Sigmoid colon (tissue), 6 donors: ENCODE measurements at regions not wholly inside any gene's neighbourhood (a gene's known extent, or its start where the extent isn't known, plus 50 kb on each side); places are given as distances from the start of the nearest gene placed in this dataset.

Source experiments
- DNase-seq: peaks from one replicate; pipeline ENCODE4 v3.0.0-alpha.2; 2019
- H3K27ac ChIP-seq, 4 donors: fragments of 200-600 bp; sonication (generic); one replicate each; pipeline ENCODE4 v1.5.1; 2016 to 2019; ENCODE audit warnings: mild to moderate bottlenecking in 1 of 4
- H3K27me3 ChIP-seq, 3 donors: fragments of 200-600 bp; sonication (generic); one replicate each; pipeline ENCODE4 v1.5.1; 2019; ENCODE audit warnings: mild to moderate bottlenecking in 1 of 3
- H3K36me3 ChIP-seq, 4 donors: fragments of 200-600 bp; sonication (generic); one replicate each; pipeline ENCODE4 v1.5.1; 2016 to 2019
- H3K4me1 ChIP-seq, 4 donors: fragments of 200-600 bp; sonication (generic); one replicate each; pipeline ENCODE4 v1.5.1; 2017 to 2019
- H3K4me3 ChIP-seq, 4 donors: fragments of 200-600 bp; sonication (generic); one replicate each; pipeline ENCODE4 v1.5.1; 2017 to 2019; ENCODE audit warnings: mild to moderate bottlenecking in 2 of 4, moderate library complexity in 1 of 4
- H3K9me3 ChIP-seq, 4 donors: fragments of 200-600 bp in 3 of 4; sonication (generic) in 3 of 4; one replicate each; pipeline versions ENCODE4 v1.5.1 to v1.6.1; 2013 to 2019
- EP300 ChIP-seq, 4 donors: sonication (generic); formaldehyde crosslinking; IDR thresholded peaks; one replicate each; pipeline ENCODE4 v1.6.1; 2017; ENCODE audit warnings: antibody characterized with exemption in 4 of 4
- POLR2A ChIP-seq, 2 donors: fragments of 450-650 bp; IDR thresholded peaks; one replicate each; pipeline ENCODE4 v1.6.1; 2016; ENCODE audit warnings: antibody characterized with exemption in 2 of 2, mild to moderate bottlenecking in 2 of 2, moderate library complexity in 2 of 2
- POLR2AphosphoS5 ChIP-seq, 4 donors: sonication (generic); formaldehyde crosslinking; IDR thresholded peaks; one replicate each; pipeline ENCODE4 v1.6.1; 2017; ENCODE audit warnings: antibody characterized with exemption in 4 of 4
- WGBS, 2 donors: extraction: QIAGEN DNeasy Blood & Tissue Kit; methylation state at CpG; one replicate each; pipeline ENCODE4 v1.1.7; 2013; 5-methylcytosine and 5-hydroxymethylcytosine counted together
- intact Hi-C: fragments of 100-400 bp; cut with DNase I; formaldehyde crosslinking; loops from one replicate; pipeline ENCODE4 v1.15.1; 2023
- TF ChIP-seq, protein P1 (sequence below), 4 experiments: fragments of 450-650 bp in 3 of 4; fragments of 200-600 bp in 1 of 4; IDR thresholded peaks; one replicate each; pipeline ENCODE4 v1.5.1; 2016 to 2019; ENCODE audit warnings: antibody characterized with exemption in 4 of 4, mild to moderate bottlenecking in 3 of 4, moderate library complexity in 2 of 4
- donor health status: healthy with polysubstance abuse.
- donor health status: healthy.

DNA sequence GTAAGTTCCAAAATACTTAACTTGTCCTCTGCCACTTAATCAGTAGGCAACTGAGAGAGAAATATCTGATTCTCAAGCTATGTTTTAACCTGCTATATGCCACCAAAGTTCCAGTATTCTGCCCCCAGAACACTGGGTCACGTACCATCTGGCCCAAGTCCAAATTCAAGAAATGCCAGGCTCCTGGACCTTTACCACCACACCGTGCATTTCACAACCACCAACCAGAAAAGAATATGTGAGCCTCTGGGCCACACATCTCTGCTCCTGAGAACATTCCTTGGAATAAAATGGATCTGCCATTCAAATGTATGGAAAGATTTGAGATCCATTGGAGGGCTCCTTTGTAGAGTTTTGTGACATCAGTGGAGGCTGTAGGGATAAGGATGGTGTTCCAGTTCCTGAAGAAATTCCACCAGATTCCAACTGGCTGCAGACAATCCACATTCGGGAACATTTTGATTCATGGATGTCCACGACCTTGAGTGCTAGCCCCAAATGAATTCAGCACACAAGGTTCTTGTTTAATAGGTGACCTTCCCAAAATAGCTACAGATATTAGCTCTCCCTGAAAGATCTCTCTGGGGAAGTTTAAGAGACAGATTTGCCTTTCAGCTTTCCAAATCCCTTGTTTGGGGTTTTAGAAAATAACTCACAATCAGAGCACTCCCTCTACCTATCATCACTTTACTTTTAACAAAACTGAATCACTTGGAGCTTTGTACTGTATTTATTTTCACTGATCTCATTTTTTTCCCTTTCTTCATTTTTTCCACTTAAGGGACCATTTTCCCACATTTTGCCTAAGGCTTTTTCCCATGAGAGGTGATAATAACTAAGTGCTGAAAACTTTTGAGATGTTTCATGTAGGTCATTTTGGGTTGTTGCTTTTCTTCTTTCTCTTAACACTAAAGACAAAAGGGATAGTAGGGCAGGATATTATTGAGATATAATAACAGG is 128.4 kb upstream of the ZC3H11B start:
- H3K4me1 ChIP-seq, result no peaks in the 10 kb centered on the region
- H3K4me3 ChIP-seq, result no peak overlapping the region
- no peaks in the 10 kb centered on the region for H3K36me3 ChIP-seq
- H3K9me3 ChIP-seq, result no peaks in the 10 kb centered on the region
- no peak overlapping the region for H3K27ac ChIP-seq
- TF ChIP-seq POLR2A (IDR thresholded peaks at IDR 0.05), result no peak
- TF ChIP-seq EP300 (IDR thresholded peaks at IDR 0.05), result no peak
- TF ChIP-seq, protein P1, sequence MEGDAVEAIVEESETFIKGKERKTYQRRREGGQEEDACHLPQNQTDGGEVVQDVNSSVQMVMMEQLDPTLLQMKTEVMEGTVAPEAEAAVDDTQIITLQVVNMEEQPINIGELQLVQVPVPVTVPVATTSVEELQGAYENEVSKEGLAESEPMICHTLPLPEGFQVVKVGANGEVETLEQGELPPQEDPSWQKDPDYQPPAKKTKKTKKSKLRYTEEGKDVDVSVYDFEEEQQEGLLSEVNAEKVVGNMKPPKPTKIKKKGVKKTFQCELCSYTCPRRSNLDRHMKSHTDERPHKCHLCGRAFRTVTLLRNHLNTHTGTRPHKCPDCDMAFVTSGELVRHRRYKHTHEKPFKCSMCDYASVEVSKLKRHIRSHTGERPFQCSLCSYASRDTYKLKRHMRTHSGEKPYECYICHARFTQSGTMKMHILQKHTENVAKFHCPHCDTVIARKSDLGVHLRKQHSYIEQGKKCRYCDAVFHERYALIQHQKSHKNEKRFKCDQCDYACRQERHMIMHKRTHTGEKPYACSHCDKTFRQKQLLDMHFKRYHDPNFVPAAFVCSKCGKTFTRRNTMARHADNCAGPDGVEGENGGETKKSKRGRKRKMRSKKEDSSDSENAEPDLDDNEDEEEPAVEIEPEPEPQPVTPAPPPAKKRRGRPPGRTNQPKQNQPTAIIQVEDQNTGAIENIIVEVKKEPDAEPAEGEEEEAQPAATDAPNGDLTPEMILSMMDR (IDR thresholded peaks at IDR 0.05), result no peak
- TF ChIP-seq POLR2AphosphoS5 (IDR thresholded peaks at IDR 0.05), result no peak
- intact Hi-C loops, result no loop called here
- WGBS, 2 donors, result 62 to 77% methylated on average over 4 of the region's 4 CpGs
- no peak for DNase-seq
- no peaks in the 10 kb centered on the region for H3K27me3 ChIP-seq

DNA sequence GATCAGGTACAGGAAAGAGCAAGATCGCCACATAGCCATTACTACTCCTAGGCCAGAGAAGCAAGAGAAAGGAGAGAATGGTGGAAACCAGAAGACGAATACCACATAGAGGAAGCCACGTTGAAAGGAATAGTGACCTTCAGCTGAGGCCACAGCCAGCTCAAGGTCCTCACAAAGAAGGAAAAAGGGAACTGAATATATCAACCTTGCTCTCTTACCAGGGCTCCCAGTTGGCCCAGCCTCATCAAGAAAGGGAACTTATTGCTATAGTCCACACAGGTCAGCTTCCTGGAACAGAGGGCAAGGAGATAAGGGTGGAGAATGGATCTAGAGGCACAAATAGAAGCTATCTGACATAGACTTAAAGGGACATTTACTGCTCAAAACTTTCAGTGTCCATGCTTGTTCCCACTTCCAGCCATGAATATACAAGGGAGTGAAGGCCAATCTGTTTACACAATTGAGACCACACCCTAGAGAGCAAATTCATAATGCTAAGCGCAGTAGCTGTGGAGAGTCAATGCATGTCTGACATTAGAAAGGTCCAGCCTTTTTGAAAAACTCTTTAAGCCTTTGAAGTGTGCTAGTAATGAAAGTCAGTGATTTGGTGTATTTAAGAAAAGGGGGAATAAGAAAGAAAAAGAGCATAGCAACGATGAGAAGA is 120.7 kb upstream of the ZC3H11B start:
- no peaks in the 10 kb centered on the region for H3K36me3 ChIP-seq
- H3K4me3 ChIP-seq, result no peak overlapping the region
- H3K27me3 ChIP-seq, result no peaks in the 10 kb centered on the region
- intact Hi-C loops, result no loop called here
- no peaks in the 10 kb centered on the region for H3K4me1 ChIP-seq
- DNase-seq, result no peak
- H3K27ac ChIP-seq, result no peak overlapping the region
- H3K9me3 ChIP-seq, result no peaks in the 10 kb centered on the region
- 51 to 62% methylated on average over 5 of the region's 5 CpGs for WGBS, 2 donors
- TF ChIP-seq, protein P1 (IDR thresholded peaks at IDR 0.05), result no peak
- TF ChIP-seq POLR2AphosphoS5 (IDR thresholded peaks at IDR 0.05) (no peak), POLR2A (IDR thresholded peaks at IDR 0.05) (no peak), EP300 (IDR thresholded peaks at IDR 0.05) (no peak)

DNA sequence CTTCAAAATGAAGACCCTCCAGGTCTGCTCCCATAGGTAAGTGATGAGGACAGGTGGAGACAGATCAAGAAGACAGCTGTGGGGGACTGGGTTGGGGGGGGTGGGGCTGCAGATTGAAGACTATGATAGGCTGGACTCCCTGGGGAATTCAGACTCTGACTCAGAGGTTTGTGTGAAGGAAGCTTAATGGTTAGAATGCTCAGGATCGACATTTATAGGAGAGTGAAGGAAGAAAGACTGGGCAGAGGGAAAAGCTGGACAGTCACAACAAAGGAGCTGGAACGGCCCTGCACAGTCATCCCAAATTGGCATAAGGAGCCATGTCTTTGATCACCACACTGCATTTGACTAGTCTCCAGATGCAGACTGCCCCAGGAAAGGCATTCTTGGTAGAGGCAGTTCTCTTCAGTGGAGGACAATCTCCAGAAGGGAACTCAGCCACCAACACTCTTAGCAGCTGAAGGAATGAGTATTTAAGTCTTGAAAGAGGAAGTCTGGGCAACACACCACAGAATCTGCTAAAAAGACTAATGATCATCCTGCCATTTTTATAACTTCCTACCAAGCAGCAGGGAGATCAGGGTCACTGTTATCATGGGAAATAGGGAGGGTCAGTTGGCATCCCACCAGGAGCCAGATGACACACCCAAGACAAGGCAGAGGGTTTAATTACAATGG is 120.0 kb upstream of the ZC3H11B start:
- no peak overlapping the region for H3K27ac ChIP-seq
- no peak overlapping the region for H3K4me3 ChIP-seq
- H3K4me1 ChIP-seq, result no peaks in the 10 kb centered on the region
- intact Hi-C loops, result no loop called here
- WGBS, 2 donors, result 85 to 92% methylated on average over 2 of the region's 2 CpGs
- DNase-seq, result no peak
- TF ChIP-seq POLR2AphosphoS5 (IDR thresholded peaks at IDR 0.05), result no peak
- H3K27me3 ChIP-seq, result no peaks in the 10 kb centered on the region
- no peaks in the 10 kb centered on the region for H3K36me3 ChIP-seq
- no peaks in the 10 kb centered on the region for H3K9me3 ChIP-seq

- Histone ChIP-seq H3K36me3 (no peaks in the 10 kb centered on the region), H3K9me3 (peaks cover 0 to 6% (median 0%) of the 10 kb centered on the region in 4 donors), H3K4me1 (no peaks in the 10 kb centered on the region), H3K27me3 (no peaks in the 10 kb centered on the region), H3K4me3 (no peak overlapping the region), H3K27ac (no peak overlapping the region)
- no peak for DNase-seq
- no peak for TF ChIP-seq POLR2A (IDR thresholded peaks at IDR 0.05)
- TF ChIP-seq EP300 (IDR thresholded peaks at IDR 0.05), result no peak
- no peak for TF ChIP-seq POLR2AphosphoS5 (IDR thresholded peaks at IDR 0.05)
- TF ChIP-seq, protein P1 (IDR thresholded peaks at IDR 0.05), result no peak
- WGBS, 2 donors, result 87 to 89% methylated on average over 2 of the region's 2 CpGs
- intact Hi-C loops, result no loop called here
These were observed 118.9 kb upstream of the ZC3H11B start for GRCh38 chr1:219731771-219732170.
